SK-MEL-5 (cell line): ENCODE measurements at regions not wholly inside any gene's neighbourhood (a gene's known extent, or its start where the extent isn't known, plus 50 kb on each side); places are given as distances from the start of the nearest gene placed in this dataset.
"Not testable (repeated sequence)": the region's sequence is repeated elsewhere in the genome, so short reads cannot be mapped to it uniquely, and the experiment has no call there.

Experiments
- DNase-seq: peaks from one replicate; pipeline ENCODE4 v3.0.0-alpha.2; 2016; ENCODE audit warnings: low read depth, low spot score
- in situ Hi-C: cut with HindIII; loops from 2 replicates; pipeline ENCODE4 v1.10.0; 2016; ENCODE audit warnings: low sequenced_read_pairs, high pct_unique_total_duplicates, low pct_unique_long_range_greater_than_20kb

DNA sequence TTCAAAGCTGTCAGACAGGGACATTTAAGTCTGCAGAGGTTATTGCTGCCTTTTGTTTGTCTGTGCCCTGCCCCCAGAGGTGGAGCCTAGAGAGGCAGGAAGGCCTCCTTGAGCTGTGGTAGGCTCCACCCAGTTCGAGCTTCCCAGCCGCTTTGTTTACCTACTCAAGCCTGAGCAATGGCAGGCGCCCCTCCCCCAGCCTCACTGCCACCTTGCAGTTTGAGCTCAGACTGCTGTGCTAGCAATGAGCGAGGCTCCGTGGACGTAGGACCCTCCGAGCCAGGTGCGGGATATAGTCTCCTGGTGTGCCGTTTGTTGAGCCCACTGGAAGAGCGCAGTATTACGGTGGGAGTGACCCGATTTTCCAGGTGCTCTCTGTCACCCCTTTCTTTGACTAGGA, 1193.9 kb downstream of the FAM181B start:
- in situ Hi-C loops, DNase-seq: not testable (repeated sequence)

DNA sequence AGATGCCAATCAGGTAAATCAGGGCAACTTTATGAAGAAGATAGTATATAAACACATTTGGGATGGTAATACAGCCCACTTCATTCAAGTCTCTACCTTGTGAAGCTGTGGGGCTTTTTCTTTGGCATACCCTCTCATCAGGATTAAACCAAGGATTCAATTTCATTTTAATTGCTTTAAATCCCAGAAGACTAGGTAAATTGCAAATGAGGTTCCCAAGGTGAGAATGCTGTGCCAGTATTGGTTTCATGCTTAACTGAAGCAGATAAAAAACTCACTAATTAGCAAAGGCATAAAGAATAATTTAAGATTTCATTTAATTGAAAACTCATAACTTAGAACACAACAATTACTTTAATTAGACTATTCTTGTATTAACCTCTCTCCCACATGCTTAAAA, 1218.1 kb downstream of the FAM181B start:
- in situ Hi-C loops = no loop called here
- DNase-seq = no peak

DNA sequence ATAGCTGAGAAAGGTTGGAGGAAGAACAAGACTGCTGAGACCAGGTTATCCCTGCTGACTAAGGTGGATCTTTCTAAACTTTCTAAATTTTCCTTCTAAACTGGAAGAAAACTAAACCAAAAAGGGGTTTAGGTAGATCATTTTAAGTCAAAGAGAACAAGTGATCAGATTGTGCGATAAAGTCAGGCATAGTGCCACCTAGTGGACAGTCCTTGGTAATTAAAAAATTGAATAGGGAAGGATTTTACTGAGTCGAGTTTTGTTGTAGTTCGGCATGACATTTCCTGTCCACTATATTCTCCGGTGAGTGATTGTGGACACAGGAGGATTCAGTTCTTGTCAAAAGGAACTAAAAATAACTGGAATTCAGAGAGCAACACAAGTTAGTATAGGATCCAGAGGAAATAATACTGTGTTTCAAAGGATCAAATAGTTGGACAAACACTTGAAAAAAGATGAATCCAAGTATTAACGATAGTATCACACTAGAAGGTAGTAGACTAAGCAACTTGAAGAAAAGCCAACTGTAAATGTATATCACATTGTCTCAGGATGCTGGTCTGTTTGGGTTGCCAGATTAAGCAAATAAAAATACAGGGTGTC, 1236.4 kb downstream of the FAM181B start:
- in situ Hi-C loops = no loop called here
- DNase-seq = peak; percentile 61

DNA sequence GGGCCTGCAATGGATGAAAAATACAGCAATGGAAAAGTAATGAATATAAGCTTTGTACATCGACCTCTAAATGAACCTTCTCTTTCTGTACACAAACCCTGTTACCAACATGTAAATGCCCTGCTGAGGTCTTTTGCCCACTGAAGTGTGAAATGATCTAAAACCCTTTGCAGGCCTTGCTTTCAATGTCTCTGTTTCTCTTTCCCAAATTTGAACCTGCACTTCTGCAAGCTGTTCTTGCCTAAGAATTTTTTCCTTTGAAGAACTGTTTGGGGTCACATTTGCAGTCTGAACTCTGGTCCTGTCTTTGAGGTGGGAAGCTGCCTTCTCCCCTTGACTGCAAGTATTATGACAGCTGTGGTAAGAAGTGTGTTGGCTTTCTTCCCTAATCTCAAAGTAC, 1237.1 kb downstream of the FAM181B start:
- in situ Hi-C loops = no loop called here

DNA sequence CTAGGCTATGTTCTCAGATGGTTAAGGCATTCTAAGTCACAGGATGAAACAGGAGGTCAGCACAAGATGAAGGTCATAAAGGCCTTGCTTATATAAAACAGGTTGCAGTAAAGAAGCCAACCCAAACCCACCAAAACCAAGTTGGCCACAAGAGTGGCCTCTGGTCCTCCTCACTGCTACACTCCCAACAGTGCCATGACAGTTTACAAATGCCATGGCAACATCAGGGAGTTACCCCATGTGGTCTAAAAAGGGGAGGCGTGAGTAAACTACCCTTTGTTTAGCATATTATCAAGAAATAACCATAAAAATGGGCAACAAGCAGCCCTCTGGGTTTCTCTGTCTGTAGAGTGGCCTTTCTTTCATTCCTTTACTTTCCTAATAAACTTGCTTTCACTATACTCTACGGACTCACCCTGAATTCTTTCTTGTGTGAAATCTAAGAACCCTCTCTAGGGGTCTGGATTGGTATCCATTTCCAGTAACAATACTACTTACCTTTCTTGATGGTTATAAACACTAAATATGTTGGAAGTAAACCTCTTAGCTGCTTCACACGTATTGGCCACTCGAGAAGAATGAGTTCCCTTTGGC, 1237.9 kb downstream of the FAM181B start:
- in situ Hi-C loops = no loop called here
- DNase-seq = no peak

More for the DNA sequence above, 1237.1 kb downstream of the FAM181B start:
- DNase-seq = no peak

DNA sequence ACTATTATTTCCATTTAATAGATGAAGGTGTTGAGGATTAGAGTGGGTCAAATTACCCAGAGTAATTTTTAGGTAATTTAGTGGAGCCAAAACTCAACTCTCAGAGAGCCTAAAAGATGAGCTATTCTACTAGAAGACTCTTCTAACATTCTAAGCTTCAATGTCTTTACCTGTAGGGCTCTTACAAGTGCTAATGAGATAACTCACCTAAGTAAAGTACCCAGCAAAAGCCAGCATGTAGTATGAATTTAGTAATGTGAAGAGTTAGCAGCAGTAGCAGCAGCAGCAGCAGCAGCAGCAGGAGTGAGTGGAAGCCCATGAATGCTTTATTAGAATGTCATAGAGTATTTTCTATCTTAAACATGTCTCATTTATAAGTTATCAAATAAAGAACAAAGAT, 1239.2 kb downstream of the FAM181B start:
- in situ Hi-C loops = no loop called here
- no peak for DNase-seq

DNA sequence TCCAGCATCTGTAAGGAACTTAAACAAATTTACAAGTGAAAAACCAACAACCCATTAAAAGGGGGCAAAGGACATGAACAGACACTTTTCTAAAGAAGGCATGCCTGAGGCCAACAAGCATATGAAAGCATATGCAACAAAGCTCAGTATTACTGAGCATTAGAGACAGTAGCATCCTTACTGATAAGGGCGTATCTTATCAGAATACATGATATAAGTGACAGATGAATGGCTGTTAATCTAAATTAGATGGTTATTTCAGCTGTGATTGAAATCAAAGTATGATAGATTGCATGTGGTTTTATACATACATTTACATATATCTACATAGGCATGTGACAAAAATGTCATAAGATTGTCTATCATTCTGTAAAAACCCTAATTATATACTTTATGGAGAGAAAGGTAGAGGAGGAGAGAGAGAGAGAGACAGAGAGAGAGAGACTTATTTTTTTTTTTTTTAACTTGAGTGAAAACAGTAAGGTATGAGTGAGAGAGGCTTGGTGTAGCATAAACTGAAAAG, 1240.7 kb downstream of the FAM181B start:
- in situ Hi-C loops = no loop called here
- no peak for DNase-seq

DNA sequence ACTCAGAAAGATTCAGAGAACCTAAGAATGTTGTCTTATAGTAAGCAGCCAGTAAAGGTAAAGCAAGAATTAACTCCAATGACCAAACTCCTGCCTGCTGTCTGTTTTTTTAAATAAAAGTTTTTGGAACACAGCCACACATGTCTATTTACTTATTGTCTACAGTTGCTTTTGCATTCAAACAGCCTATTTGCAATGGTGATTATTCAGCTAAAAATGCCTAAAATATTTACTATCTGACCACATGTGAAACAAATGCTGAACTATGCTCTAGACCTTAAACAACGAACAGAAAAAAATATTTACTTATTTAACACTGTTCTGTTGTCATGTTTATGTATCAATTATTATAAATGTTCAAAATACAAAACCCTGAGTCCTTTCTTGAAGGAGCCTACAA, 1246.6 kb downstream of the FAM181B start:
- DNase-seq = no peak
- in situ Hi-C loops = no loop called here

DNA sequence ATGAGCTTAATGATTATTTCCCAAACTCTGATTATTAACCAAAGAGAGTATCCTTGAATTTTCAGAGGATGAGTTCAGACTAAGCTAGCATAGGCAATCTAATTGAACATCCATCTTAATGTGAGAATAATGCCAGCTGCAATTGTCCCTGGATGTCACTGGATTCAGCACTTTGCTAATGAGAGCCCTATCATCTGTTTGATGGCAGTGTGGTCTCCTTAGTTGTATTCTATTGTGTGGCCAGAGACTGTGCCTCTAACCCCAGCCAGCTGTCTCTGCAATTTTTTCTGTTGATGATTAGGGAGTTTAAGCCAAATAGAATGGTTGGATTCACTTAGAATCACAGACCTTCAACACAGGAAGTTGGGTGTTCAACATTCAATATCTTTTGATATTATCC, 1249.5 kb downstream of the FAM181B start:
- in situ Hi-C loops = no loop called here
- no peak for DNase-seq

DNA sequence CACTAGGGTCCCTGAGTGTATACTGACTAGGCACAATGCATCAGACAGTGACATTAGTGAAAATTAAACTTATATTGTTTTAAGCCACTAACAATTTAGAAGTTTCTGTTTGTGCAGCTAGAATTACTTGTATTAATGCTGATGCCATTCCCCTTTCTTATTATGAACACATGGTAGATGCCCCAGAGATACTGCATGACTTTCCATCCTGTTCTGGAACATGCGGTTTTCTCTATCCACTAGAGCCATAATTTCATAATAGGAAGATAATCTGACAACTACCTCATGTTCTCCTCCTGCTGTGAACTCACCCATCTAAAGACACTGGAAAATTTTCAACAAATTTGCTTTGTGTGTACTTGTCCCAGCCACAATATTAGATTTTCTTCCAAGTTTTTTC, 1256.4 kb downstream of the FAM181B start:
- DNase-seq = no peak
- in situ Hi-C loops = no loop called here

DNA sequence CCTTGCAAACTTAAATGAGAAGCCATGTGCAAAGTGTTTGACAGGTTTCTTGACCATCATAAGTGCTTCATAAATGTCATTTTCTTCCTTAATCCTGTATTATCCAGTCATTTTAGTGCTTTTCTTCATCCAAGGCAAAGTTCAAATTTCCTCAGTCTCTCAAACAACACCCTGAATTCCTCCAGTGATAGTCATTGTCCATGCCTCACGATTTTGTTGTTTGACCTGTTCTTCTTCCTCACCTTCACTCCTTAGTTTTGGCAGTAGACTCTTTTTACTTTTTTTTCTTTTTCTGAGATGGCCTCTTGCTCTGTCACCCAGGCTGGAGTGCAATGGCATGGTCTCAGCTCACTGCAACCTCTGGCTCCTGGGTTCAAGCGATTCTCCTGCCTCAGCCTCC, 1257.3 kb downstream of the FAM181B start:
- no peak for DNase-seq
- in situ Hi-C loops = no loop called here

DNA sequence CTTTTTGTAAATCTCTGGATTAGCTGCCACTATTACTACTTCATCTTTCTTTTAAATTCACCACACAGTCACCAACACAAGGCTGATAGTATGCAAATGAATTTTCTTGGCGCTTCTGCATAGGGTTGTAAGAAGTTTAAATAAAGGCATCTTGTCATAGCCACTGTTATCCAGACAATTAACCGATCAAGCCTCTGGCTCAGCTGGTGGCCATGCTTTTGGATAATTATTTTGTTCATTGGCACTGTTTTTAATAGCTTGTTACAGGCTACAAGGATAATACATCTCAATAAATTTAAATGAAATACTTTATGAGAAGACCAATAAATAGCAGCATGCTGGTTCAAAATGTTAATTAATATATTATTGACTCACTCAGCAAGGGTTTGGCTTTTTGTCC, 1261.0 kb downstream of the FAM181B start:
- DNase-seq = no peak
- in situ Hi-C loops = no loop called here

DNA sequence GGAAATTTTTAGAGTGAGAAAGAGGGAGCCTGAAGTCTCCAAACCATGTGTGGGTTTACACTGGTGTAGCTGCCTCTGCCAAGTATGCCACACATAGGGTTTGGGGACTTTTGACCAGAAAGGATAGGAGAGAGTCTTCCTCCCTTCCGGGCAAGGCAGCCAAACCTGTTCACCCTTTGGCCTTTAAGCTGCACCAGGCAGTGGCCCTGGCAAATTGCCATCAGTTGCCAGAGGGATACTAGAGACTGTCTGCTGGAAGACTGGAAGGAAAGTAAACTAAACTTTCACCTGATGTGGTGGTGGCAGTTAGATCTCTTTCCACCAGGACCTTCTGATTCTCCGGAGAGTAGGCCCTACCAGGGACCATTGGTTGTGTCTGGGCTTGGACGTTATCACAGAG, 1263.2 kb downstream of the FAM181B start:
- in situ Hi-C loops = no loop called here
- DNase-seq = no peak

DNA sequence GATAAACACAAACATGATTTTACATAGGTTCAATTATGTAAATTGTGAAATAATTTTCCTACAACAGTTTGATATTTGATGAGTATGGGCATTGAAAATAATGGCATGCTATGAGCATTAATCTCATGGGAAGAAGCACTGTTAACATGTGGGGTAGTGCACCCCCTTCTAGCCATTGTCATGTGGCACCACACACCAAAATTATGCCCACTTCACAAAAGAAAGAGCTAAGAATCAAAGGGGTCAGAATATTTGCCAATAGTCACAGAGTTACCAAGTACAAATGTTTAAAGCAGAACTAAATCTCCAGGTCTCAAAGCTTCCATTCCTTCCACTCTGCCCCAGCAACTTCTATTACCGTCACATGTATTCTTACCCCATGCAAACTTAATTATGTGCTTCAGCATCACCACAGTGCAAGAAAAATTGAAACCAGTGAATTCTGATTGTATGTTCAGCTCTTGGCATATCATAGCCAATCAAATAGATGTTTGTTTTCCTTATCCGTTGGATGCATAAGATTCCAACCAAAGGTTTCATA, 1273.8 kb downstream of the FAM181B start:
- in situ Hi-C loops = no loop called here
- no peak for DNase-seq

DNA sequence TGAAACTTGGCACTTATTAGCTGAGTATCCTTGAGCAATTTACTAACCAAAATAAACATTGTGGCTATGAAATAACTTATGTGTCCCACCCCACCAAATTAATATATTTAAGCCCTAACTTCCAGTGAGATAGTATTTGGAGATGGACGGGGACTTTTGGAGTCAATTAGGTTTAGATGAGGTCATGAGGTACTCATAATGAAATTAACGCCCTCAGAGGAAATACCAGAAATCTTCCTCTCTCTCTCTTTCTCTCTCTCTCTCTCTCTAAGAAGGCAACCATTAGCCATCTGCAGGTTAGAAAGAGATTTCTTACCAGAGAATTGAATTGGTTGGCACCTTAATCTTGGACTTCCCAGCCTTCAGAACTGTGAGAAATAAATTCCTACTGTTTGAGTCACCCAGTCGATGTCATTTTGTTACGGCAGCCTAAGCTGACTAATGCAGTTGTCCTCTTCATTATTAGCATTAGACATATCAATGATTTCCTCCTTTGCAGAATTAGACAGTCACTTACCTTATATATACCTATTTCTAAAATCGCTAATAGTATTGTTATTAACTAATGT, 1284.0 kb downstream of the FAM181B start:
- in situ Hi-C loops = no loop called here
- no peak for DNase-seq

DNA sequence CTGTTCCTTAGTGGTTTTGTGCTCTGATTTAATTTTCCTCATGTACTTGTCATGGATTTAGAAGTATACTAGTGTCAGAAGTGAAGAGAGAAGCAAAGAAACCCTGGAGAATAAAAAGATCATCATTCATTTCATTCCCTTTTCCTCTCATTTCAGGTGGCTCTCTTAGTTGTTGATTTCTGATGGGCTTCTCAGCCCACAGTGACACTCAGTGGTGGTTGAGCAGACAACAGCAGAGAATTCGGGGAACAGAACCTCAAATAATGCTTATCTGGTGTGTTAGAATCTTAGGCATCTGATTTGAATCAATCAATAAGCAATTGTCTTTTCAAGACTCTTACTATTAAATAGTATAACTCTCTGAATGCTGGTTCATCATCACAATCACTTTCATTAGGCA, 1289.4 kb downstream of the FAM181B start:
- in situ Hi-C loops = no loop called here

DNA sequence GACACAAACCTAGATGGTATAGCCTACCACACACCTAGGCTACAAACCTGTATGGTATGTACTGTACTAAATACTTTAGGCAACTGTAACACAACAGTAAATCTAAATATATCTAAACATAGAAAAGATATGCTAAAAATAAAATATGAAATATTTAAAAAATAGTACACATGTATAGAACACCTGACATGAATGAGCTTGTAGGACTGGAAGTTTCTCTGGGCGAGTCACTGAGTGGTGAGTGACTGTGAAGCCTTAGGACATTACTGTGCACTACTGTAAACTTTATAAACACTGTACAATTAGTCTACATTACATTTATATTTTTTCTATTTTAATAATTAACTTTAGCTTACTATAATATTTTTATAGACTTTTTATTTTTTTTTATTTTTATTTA, 1301.3 kb downstream of the FAM181B start:
- in situ Hi-C loops = no loop called here

More for the DNA sequence above, 1289.4 kb downstream of the FAM181B start:
- no peak for DNase-seq

DNA sequence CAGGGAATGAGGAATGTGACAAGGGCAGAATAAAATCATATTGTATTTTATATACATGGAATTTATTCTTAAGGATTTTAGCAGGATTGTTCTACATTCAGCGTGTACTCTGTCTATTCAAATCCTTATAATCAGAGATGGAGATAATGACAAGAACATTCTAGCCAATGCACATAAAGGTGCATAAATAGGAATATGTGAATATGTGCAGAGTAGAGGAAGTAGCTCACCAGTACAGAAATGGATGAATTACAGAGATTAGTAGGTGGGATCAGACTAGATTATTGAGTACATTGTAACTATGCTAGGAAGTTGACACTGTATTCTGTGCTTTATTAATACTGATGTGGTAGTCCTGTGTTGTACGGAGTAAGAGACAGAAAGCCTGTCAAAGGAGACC, 1308.8 kb downstream of the FAM181B start:
- in situ Hi-C loops = no loop called here
- no peak for DNase-seq

More for the DNA sequence above, 1301.3 kb downstream of the FAM181B start:
- no peak for DNase-seq

DNA sequence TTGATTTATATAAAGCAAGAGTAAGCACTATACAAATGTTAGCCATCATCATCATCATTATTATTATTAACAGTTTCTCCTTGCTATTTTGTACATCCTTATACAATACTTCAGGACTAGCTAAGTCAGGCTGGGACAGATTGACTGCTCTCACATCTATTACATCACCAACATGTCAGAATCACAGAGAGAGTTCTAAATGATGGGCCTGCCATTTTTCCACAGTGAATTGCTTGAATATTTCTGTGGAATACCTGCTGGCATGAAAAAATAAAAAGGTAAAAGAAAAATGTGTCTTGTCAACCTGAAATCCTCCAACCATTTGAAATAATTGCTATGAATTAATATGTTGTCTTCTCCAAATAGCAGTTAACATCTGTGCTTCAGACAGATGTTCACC, 1311.3 kb downstream of the FAM181B start:
- in situ Hi-C loops = no loop called here
- DNase-seq = no peak
